RWPE2 (cell line): ENCODE measurements at regions not wholly inside any gene's neighbourhood (a gene's known extent, or its start where the extent isn't known, plus 50 kb on each side); places are given as distances from the start of the nearest gene placed in this dataset.
A peak's percentile ranks its signal among the peaks of the same experiment; 100 is the strongest.

ENCODE experiments used
- ATAC-seq: fragments of 200-7000 bp; cut with Tn5 transposase; 3 replicates; pipeline ENCODE4 v1.9.1; 2021; ENCODE audit warnings: low read depth
- DNase-seq: peaks from one replicate; pipeline ENCODE4 v3.0.0-alpha.2; 2020; ENCODE audit warnings: low spot score
- H3K27ac ChIP-seq: fragments of 450-650 bp; 2 replicates; pipeline ENCODE4 v1.5.1; 2017; ENCODE audit warnings: mild to moderate bottlenecking; ENCODE audit not compliant: poor library complexity, severe bottlenecking
- H3K27me3 ChIP-seq: fragments of 250-450 bp; sonication (Bioruptor Pico); 2 replicates; pipeline ENCODE4 v1.5.1; 2021; ENCODE audit warnings: mild to moderate bottlenecking, moderate library complexity; ENCODE audit not compliant: insufficient read depth, poor library complexity, severe bottlenecking
- H3K36me3 ChIP-seq: fragments of 250-450 bp; sonication (Bioruptor Pico); 2 replicates; pipeline ENCODE4 v1.5.1; 2020; ENCODE audit warnings: low read depth, mild to moderate bottlenecking, moderate library complexity
- H3K4me1 ChIP-seq: fragments of 250-450 bp; sonication (Bioruptor Pico); 2 replicates; pipeline ENCODE4 v1.5.1; 2021; ENCODE audit warnings: mild to moderate bottlenecking, moderate library complexity; ENCODE audit not compliant: insufficient read depth, poor library complexity, severe bottlenecking
- H3K4me3 ChIP-seq: fragments of 250-450 bp; sonication (Bioruptor Pico); 2 replicates; pipeline ENCODE4 v1.5.1; 2021; ENCODE audit warnings: mild to moderate bottlenecking, moderate library complexity; ENCODE audit not compliant: severe bottlenecking
- H3K9me3 ChIP-seq: fragments of 250-450 bp; sonication (Bioruptor Pico); 2 replicates; pipeline ENCODE4 v1.5.1; 2021; ENCODE audit warnings: mild to moderate bottlenecking, moderate library complexity; ENCODE audit not compliant: severe bottlenecking
- CTCF ChIP-seq: fragments of 450-650 bp; IDR thresholded peaks from one replicate; pipeline ENCODE4 v1.5.1; 2017; ENCODE audit warnings: mild to moderate bottlenecking, moderate library complexity; ENCODE audit not compliant: poor library complexity, severe bottlenecking

- DNase-seq (no peak), ATAC-seq (0 out of 3 replicates have a peak, but pooled peaks have one; percentile 41)
- H3K4me3 ChIP-seq = no peak overlapping the region
- H3K9me3 ChIP-seq = no peaks in the 10 kb centered on the region
- H3K27ac ChIP-seq = no peak overlapping the region
- no peak for TF ChIP-seq CTCF
- no peaks in the 10 kb centered on the region for H3K4me1 ChIP-seq
- no peaks in the 10 kb centered on the region for H3K36me3 ChIP-seq
- H3K27me3 ChIP-seq = no peaks in the 10 kb centered on the region
These were observed 429.3 kb downstream of the PCDH20 start for GRCh38 chr13:60986301-60986700.

GRCh38 chr13:60981407-60981806, 434.2 kb downstream of the PCDH20 start:
- ATAC-seq (no peak), DNase-seq (no peak)
- Histone ChIP-seq H3K27ac (no peak overlapping the region), H3K9me3 (no peaks in the 10 kb centered on the region), H3K27me3 (no peaks in the 10 kb centered on the region), H3K4me3 (no peak overlapping the region), H3K36me3 (no peaks in the 10 kb centered on the region), H3K4me1 (no peaks in the 10 kb centered on the region)
- TF ChIP-seq CTCF = no peak

GRCh38 chr13:60976367-60976766, 439.3 kb downstream of the PCDH20 start:
- no peaks in the 10 kb centered on the region for H3K27me3 ChIP-seq
- no peak for DNase-seq
- no peak overlapping the region for H3K27ac ChIP-seq
- no peaks in the 10 kb centered on the region for H3K36me3 ChIP-seq
- H3K4me1 ChIP-seq = no peaks in the 10 kb centered on the region
- no peaks in the 10 kb centered on the region for H3K9me3 ChIP-seq
- ATAC-seq = no peak
- no peak overlapping the region for H3K4me3 ChIP-seq
- TF ChIP-seq CTCF = no peak

- no peak for ATAC-seq
- H3K9me3 ChIP-seq = no peaks in the 10 kb centered on the region
- no peaks in the 10 kb centered on the region for H3K4me1 ChIP-seq
- H3K27ac ChIP-seq = no peak overlapping the region
- no peak for TF ChIP-seq CTCF
- no peaks in the 10 kb centered on the region for H3K27me3 ChIP-seq
- no peaks in the 10 kb centered on the region for H3K36me3 ChIP-seq
- H3K4me3 ChIP-seq = no peak overlapping the region
- DNase-seq = no peak
These were observed 441.4 kb downstream of the PCDH20 start for GRCh38 chr13:60974296-60974695.

GRCh38 chr13:60973529-60973928, 442.1 kb downstream of the PCDH20 start:
- H3K36me3 ChIP-seq = no peaks in the 10 kb centered on the region
- DNase-seq = no peak
- no peak for TF ChIP-seq CTCF
- H3K9me3 ChIP-seq = no peaks in the 10 kb centered on the region
- H3K4me1 ChIP-seq = no peaks in the 10 kb centered on the region
- no peak overlapping the region for H3K27ac ChIP-seq
- H3K4me3 ChIP-seq = no peak overlapping the region
- ATAC-seq = no peak
- no peaks in the 10 kb centered on the region for H3K27me3 ChIP-seq
